ENCODE measurements at regions not wholly inside any gene's neighbourhood (a gene's known extent, or its start where the extent isn't known, plus 50 kb on each side); places are given as distances from the start of the nearest gene placed in this dataset.
A peak's percentile ranks its signal among the peaks of the same experiment; 100 is the strongest.

- Histone ChIP-seq H3K4me2 (no peak overlapping the region), H3K9me3 (no peaks in the 10 kb centered on the region; the same call in 2 of the 3 replicates), H3K4me3 (no peak overlapping the region), H3K27ac (no peak overlapping the region), H3K4me1 (no peaks in the 10 kb centered on the region)
- no peak for ATAC-seq
- TF ChIP-seq JUN (IDR thresholded peaks at IDR 0.05) (no peak), HDAC2 (IDR thresholded peaks at IDR 0.05) (no peak), RNF2 (IDR thresholded peaks at IDR 0.05; ENCODE audit: borderline replicate concordance, low read depth) (no peak), CHD4 (IDR thresholded peaks at IDR 0.05; ENCODE audit: borderline replicate concordance) (no peak), ZC3H11A (IDR thresholded peaks at IDR 0.05) (no peak), HOXB5 (CRISPR knock-in tag; IDR thresholded peaks at IDR 0.05) (no peak), HEYL (CRISPR knock-in tag; IDR thresholded peaks at IDR 0.05) (no peak), RCOR1 (IDR thresholded peaks at IDR 0.05; ENCODE audit: low read depth, low read length) (no peak), HOXB13 (CRISPR knock-in tag; IDR thresholded peaks at IDR 0.05; ENCODE audit: low read depth) (no peak), ESRRA (IDR thresholded peaks at IDR 0.05; ENCODE audit: borderline replicate concordance, low read length) (no peak), FOXS1 (CRISPR knock-in tag; IDR thresholded peaks at IDR 0.05) (no peak)
- DNase-seq (ENCODE audit: low read depth in 1 of 2, low spot score in 1 of 2): no peak
- 21% methylated on average over 2 of the region's 2 CpGs for WGBS (ENCODE audit: missing lambda C conversion rate)
- ChIA-PET CTCF (no interaction called here), POLR2A (no interaction called here)
- FAIRE-seq: no peak
Observed at GRCh38 chr2:118657466-118657865, 190.0 kb downstream of the EN1 start.

DNA sequence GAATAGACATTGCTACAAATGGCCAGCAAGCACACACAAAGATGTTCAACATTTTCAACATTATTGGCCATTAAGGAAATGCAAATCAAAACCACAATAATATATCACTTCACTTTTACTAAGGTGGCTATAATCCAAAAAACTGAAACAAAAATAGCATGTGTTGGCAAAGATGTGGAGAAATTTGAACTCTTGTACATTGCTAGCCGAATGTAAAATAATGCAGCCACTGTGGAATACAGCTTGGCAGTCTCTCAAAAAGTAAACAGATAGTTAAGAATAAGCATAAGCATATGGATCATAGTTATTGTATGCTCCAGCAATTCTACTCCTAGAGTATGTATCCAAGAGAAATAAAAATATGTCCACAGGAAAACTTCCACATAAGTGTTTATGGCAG lies 192.5 kb downstream of the EN1 start:
- no peak overlapping the region for H3K4me3 ChIP-seq
- no peak overlapping the region for H3K27ac ChIP-seq
- CTCF ChIA-PET: no interaction called here
- 17% methylated on average over 1 of the region's 1 CpG for WGBS (ENCODE audit: missing lambda C conversion rate)
- POLR2A ChIA-PET: no interaction called here
- ATAC-seq (no peak), FAIRE-seq (no peak), DNase-seq (ENCODE audit: low read depth in 1 of 2, low spot score in 1 of 2) (no peak)
- H3K4me2 ChIP-seq: no peak overlapping the region
- no peaks in the 10 kb centered on the region for H3K4me1 ChIP-seq
- no peaks in the 10 kb centered on the region; the same call in 2 of the 3 replicates for H3K9me3 ChIP-seq
- TF ChIP-seq, protein P1, sequence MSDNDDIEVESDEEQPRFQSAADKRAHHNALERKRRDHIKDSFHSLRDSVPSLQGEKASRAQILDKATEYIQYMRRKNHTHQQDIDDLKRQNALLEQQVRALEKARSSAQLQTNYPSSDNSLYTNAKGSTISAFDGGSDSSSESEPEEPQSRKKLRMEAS (IDR thresholded peaks at IDR 0.05): no peak
- TF ChIP-seq PHF8 (IDR thresholded peaks at IDR 0.05; ENCODE audit: borderline replicate concordance, low read depth) (no peak), SMC3 (IDR thresholded peaks at IDR 0.05) (no peak), KDM5A (IDR thresholded peaks at IDR 0.05) (no peak), HEYL (CRISPR knock-in tag; IDR thresholded peaks at IDR 0.05) (no peak), FOXS1 (CRISPR knock-in tag; IDR thresholded peaks at IDR 0.05) (no peak), FOSB (CRISPR knock-in tag; IDR thresholded peaks at IDR 0.05) (no peak), MYC (IDR thresholded peaks at IDR 0.05; ENCODE audit: borderline replicate concordance, low read length) (no peak), BHLHE40 (IDR thresholded peaks at IDR 0.05; ENCODE audit: low read depth, low read length) (no peak), HOXB5 (CRISPR knock-in tag; IDR thresholded peaks at IDR 0.05) (no peak), MAZ (IDR thresholded peaks at IDR 0.05; ENCODE audit: borderline replicate concordance, low read depth, low read length) (no peak), HMGXB4 (CRISPR knock-in tag; IDR thresholded peaks at IDR 0.05; ENCODE audit: borderline replicate concordance) (no peak), ELK1 (IDR thresholded peaks at IDR 0.05; ENCODE audit: low read depth, low read length) (no peak), EHMT2 (IDR thresholded peaks at IDR 0.05; ENCODE audit: low read depth) (no peak), CHD2 (IDR thresholded peaks at IDR 0.05; ENCODE audit: low read length, partially characterized antibody) (no peak)

GRCh38 chr2:118650327-118650726 lies 197.1 kb downstream of the EN1 start:
- DNase-seq (ENCODE audit: low read depth in 1 of 2, low spot score in 1 of 2): no peak
- FAIRE-seq: no peak
- no peak overlapping the region for H3K27ac ChIP-seq
- no peak overlapping the region for H3K4me2 ChIP-seq
- CTCF ChIA-PET: no interaction called here
- H3K4me3 ChIP-seq: no peak overlapping the region
- POLR2A ChIA-PET: no interaction called here
- peak; percentile 25 for TF ChIP-seq MAFK (IDR thresholded peaks at IDR 0.05; ENCODE audit: partially characterized antibody)
- TF ChIP-seq EP300 (IDR thresholded peaks at IDR 0.05): no peak
- no peak for ATAC-seq
- no peaks in the 10 kb centered on the region; the same call in 2 of the 3 replicates for H3K9me3 ChIP-seq
- H3K4me1 ChIP-seq: no peaks in the 10 kb centered on the region
